Renal pelvis (tissue), 1 donor: ENCODE measurements at regions not wholly inside any gene's neighbourhood (a gene's known extent, or its start where the extent isn't known, plus 50 kb on each side); places are given as distances from the start of the nearest gene placed in this dataset.

Experiments
- DNase-seq: peaks from one replicate; pipeline ENCODE4 v3.0.0-alpha.2; 2013

DNA sequence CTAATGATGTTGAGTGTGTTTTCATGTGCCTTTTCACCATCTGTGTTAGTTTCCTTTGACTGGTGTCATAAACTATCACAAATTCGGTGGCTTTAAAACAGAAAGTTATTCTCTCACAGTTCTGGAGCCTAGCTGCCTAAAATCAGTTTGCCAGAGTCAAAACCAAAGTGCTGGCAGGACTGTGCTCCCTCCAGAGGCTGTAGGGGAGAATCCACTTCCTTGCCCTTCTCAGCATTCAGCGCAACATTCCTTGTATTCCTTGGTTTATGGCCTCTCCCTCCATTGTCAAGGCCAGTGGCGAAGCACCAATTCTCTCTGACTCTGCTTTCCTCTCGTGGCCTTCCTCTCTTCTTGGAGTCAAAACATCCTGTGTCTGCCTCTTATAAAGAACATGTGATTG is 174.2 kb upstream of the PDE3A start:
- no peak for DNase-seq

DNA sequence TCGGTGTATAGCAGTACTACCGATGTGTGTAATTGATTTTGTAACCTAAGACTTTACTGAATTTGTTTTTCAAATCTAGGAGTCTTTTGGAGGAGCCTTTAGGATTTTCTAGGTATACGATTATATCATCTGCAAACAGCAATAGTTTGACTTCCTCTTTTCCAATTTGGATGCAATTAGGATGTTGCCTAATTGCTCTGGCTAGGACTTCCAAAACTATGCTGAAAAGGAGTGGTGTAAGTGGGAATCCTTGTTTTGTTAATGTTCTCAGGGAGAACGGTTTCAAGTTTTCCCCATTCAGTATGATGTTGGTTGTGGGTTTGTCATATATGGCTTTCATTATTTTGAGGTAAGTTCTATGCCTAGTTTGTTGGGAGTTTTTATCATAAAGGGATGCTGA is 171.6 kb upstream of the PDE3A start:
- no peak for DNase-seq

DNA sequence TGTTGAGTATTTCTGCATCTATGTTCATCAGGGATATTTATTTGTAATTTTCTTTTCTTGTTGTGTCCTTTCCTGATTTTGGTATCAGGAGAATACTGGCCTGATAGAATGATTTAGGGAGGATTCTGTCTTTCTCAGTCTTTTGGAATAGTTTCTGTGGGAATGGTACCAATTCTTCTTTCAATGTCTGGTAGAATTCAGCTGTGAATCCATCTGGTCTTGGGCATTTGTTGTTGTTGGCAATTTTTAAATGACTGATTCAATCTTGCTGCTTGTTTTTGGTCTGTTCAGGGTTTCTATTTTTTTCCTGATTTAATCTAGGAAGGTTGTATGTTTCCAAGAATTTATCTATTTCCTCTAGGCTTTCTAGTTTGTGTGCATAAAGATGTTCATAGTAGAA is 170.9 kb upstream of the PDE3A start:
- no peak for DNase-seq

DNA sequence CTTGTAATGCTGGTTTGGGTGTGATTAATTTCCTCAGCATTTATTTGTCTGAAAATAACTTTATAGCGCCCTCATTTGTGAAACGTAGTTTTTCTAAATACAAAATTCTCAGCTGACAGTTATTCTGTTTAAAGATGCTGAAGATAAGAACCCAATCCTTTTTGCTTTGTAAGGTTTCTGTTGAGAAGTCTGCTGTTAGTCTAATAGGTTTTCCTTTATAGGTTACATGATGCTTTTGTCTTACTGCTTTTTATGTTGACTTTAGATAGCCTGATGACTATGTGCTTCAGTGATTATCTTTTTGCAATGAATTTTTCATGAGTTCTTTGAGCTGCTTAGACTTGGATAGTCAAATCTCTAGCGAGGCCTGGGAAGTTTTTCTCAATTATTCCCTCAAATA is 168.6 kb upstream of the PDE3A start:
- DNase-seq, result no peak

DNA sequence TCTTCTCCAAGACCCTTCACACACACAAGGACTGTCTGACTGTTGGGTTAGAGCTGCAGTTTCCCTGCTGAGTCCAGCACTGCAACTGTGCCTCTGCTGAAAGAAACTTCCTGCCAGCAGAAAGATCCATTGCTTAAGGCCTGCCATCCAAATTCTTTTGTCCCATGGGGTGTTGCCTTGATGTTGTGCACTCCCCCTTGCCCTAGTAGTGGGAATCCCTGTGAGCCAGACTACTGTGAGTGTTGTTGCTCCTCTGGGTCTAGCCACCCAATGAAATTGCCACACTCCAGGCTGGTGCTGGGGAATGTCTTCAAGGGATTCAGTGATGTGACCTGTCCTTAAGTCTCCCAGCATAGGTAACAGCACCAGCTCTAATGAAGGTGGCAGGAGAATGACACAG is 166.6 kb upstream of the PDE3A start:
- no peak for DNase-seq

DNA sequence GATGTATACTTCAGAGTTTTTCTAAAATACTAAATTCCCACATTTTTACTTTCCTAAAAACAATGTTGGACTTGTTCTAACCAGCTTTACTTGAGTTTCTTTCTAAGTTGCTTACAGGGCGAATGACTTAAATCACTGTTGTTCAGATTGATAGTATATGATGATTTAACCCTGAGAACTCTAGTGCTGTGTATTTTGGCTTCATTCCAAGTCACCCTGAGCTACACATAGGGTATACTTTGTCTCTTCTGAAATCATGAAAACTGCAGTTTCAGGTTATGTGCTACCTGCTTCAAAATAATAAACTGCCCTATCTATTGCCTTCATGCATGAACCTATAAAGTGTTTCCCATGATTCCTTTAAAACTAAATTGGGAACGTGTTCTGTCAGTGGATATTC is 162.5 kb upstream of the PDE3A start:
- no peak for DNase-seq

DNA sequence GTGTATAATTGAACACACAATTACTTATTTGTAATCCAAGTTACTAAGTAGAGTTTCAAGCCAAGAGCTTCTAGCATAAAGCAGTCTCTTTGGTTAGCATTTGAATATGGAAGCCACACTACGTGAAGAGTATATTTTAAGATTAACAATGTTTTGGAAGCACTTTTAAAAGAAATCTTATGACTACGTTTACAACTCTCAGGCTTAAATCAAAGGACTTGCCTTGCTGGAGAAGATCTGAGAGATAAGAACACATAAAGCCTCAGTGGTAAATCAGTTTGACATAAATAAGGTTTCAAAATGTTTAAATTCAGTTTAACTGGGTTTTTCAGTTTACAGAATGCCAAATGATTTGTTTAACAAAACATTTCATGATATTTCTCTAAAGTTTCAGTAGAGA is 161.9 kb upstream of the PDE3A start:
- no peak for DNase-seq

DNA sequence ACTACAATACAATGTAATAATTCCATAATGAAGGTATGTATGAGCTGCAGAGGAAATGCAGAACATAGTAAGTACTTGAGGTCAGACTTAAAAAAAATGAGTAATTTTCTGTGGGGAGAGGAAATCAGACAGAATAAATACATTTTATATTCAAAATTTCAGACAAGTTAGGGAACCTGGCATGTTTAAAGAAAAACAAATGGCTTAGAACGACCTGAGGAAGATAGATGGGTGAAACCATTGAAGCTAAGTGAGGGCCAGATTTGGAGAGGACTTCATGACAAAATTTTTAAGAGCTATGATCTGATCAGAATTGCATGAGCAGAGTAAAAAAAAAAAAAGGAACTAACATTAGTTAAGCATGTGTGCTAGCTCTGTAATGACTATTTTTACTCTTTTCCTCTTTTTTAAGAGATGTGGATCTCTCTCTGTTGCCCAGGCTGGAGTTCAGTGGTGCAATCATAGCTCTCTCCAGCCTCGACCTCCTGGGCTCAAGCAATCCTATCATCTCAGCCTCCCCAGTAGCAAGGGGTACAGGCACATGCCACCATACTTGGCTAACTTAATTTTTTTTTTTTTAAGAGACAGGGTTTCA is 157.6 kb upstream of the PDE3A start:
- DNase-seq, result no peak

DNA sequence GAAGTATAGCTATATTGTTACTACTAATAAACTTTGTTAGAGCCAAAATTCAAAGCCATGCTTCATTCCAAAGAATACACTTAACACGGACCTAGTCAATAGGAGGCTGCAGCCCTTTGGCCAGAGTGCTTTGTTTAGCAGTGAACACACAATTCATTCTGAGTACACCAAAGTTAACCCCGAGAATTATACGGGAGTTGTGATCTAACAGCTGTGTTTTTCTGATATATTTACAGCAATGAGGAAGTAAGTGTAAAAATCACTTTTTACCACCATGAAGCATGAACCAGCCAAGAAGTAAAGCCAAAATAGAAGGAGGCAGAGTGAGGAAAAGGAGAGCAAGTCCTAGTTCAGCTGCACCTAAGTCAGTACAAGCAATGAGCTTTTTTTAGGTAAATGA is 156.8 kb upstream of the PDE3A start:
- DNase-seq, result no peak

DNA sequence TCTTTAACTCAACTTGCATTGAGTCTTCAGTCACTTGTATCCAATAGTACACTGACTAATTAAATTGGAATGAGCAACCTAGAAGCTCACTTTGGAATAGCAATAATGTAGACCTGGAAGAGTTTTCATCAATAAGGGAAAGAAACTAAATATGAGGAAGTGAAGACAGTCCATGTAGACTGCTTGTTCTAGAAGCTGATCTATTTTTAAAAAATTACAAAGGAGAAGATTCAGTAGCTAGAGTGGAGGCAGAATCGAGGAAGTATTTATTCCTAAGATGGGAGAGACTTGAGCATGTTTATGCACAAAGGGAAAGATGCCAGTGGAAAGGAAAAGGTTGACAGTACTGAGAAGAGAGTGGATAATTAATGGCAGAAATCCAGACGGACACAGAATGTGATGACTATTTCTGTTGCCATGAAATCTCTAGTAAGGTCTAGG is 156.3 kb upstream of the PDE3A start:
- DNase-seq, result no peak

DNA sequence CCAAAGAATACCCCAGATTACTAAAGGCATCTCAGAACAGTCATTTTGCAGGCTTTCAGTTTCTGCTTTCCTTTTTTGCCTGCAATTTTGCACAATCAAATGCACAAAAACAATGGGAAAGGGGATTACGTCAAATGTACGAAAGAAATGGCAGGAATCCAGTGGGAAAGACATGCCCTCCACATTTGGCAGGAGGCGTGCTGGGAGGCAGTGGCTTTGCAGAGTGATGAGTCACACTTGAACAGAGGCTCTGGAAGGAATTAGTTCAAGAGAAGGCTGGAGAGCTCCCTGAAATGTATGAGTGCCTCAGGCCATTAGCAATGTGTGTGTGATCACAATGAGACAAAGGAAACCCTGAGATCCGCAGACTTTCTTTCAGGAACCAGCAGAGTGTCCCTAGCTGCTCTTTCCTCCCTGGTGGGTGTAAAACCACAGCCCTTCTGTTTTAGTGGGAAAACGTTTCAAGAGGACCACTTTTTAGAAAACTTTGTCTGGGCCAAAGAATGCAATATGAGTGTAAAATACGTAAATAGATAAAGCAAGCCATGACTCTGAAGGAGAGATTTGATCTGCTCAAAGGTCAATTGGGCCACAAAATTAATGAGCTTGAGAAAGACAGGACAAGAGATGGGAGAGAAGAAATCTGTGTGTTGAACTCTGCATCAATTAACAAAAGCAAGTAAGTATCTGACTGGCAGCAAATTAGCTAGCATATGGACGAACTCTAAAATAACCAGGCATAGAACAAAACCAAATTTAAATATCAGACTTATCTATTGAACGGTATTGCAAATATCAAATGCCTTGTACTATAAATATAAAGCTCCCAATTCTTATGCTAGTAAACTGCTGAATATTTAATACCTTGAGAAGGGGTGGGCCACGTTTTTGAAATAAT is 155.4 kb upstream of the PDE3A start:
- DNase-seq, result peak; percentile 53

DNA sequence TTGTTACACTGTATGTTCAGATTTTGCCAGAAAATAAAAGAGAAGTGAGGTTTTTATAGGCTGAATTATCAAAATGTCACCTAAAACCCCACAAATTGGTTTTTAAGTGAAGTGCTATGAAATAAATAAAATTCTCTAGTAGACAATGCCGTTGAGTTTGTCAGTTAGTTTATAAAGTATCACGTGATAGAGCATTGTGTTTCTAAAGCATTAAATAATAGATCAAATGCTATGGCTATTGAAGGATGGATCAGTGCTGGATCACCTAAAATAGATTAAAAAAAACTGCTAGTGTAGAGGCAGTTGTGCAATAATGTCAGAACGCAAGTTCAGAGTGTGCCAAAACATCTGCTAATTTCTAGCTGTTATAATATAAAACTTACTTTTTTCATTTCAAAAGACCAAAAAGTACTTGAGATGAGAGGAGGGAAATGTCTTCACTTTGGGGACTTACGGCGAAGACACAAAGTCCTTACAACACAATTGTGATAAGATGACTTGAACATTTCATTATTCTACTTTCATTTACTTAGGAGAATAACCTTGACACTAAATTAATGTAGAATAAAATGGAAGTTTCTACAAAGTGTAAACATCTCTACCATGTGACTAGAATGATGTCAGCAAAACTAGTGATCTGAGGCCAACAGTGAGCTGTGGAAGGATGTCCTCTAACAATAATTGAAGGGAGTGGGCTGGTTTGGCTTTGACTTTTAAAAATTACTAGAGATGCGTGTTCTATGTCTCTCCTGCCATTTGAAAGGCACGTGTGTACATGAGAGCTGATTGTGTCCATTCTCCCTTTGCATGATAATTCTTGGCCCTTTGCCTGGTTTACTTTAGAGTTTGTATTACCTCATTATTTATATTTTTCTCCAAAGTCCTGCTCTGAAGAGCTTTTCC is 154.4 kb upstream of the PDE3A start:
- no peak for DNase-seq

DNA sequence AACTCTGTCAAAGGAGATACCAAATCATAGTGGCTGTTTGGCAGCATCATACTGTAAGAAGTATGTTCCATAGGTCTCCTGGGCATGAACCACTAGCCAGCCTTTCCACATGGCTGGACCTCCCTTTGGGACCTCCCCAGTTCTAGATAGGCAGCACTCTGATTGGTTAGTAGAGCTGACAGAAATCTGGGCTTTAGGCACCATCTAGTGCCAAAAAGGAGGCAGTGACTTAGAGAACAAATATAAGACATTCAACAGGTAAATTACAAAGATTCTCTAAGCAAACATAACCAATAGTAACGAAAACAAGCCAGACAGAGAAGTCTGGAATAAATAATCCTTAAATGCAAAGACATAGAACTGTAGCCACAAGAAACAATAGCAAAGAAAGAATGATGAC is 148.0 kb upstream of the PDE3A start:
- no peak for DNase-seq

DNA sequence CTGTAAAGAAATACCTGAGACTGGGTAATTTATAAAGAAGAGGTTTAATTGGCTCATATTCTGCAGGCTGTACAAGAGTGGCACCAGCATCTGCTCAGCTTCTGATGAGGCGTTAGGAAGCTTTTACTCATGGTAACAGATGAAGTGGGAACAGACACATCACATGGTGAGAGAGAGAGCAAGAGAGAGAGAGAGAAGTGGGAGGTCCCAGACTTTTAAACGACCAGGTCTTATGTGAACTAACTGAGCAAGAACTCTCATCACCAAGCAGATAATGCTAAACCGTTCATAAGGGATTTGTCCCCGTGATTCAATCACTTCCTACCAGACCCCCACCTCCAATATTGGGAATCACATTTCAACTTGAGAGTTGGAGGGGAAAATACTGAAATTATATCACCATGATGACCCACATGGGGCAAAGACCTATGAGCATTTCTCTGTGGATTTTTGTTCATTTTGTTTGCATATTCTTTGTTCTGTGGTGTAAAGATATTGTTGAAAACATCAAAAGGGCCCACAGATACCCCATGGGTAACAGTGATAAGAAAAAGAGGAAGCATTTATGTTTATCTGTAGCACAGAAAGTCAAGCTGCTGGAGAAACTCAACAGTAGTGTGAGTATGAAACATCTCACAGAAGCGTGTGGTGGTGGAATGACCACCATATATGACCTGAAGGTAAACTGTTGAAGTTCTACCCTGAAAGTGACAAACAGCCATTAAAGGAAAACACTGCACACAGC is 135.2 kb upstream of the PDE3A start:
- no peak for DNase-seq

DNA sequence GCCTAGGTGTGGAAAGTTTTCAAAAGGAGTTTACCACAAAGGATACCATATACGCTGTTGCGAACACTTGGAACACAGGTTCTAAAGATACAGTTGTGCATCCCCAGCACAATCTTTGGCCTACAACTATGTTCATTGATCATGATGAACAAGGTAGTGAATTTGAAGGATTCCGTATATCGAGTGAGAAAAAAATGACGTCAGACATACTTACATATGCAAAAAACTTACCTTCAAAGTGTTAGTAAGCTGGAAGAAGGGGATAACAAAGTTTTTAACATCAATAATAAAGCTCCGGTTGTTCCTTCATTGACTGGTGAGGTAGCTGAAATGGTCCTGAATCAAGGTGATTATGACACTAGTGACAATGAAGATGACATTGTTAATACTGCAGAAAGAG is 133.9 kb upstream of the PDE3A start:
- DNase-seq, result no peak

DNA sequence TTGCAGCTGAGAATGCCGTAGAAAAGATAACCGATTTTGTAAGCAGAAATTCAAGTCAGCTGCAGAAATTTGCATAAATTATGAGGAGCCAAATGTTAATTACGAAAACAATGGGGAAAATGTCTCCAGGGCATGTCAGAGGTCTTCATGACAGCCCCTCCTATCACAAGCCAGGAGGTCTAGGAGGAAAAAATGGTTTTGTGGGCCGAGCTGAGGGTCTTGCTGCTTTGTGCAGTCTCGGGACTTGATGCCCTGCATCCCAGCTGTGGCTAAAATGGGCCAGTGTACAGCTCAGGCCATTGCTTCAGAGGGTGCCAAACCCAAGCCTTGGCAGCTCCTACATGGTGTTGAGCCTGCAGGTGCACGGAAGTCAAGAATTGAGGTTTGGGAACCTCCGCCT is 131.2 kb upstream of the PDE3A start:
- no peak for DNase-seq

DNA sequence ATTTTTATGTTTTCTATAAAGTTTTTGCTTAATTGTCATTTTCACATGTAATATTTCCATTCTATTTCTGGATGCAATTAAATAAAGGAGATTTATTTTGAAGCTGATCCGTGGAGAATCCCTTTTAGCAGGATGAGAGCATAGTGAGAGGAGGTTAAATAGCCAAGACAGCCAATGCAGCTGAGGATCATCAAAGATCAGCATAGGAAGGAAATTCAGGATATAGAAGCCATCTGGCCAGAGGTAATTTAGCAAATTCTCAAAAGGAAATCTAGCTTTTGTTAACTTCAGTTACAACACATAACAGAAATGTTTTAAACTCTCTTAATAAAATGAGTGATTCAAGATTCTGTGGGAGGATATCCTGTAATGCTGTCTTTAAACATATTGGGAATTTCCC is 122.8 kb upstream of the PDE3A start:
- no peak for DNase-seq

DNA sequence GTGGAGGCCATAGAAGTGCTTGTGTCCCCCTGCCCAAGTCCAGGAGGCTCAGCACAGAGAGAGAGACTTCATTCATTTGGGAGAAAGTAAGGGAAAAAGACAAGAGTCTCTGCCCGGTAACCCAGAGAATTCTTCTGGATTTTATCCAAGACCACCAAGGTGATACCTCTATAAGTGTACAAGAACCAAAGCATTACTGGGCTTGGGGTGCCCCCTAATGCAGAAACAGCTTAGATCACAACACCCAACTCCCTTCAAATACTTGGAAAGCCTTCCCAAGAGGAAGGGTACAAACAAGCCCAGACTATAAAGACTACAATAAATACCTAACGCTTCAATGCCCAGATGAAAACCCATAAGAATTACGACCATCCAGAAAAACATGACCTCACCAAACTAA is 119.7 kb upstream of the PDE3A start:
- DNase-seq, result no peak

DNA sequence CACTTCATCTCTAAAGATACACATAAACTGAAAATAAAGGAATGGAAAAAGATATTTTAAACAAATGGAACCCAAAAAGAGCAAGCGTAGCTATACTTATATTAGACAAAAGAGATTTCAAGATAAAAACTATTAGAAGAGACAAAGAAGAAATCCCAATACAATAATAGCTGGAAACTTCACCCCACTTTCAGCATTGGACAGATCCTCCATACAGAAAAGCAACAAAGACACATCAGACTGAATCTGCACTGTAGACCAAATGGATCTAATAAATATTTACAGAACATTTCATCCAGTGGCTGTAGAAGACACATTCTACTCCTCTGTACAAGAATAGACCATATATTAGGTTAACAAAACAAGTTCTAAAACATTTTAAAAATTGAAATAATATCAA is 117.6 kb upstream of the PDE3A start:
- DNase-seq, result no peak

DNA sequence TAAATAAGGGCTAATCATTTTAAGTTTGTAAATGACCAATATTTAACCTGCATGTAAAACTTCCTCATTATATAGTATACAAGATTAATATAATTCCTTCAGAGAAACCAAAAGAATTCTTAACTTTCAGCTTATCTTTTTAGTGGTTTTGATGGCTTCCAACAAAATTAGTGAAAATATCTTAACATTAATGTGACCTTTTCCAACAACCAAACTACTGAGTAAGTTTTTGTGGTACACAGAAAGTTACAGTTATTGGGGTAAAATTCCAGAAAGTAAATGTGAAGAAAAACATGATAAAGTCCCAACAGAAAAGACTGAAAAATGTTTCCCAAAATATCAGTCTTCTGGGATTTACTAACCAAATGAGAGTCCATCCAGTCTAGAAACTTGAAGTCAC is 111.0 kb upstream of the PDE3A start:
- DNase-seq, result no peak

DNA sequence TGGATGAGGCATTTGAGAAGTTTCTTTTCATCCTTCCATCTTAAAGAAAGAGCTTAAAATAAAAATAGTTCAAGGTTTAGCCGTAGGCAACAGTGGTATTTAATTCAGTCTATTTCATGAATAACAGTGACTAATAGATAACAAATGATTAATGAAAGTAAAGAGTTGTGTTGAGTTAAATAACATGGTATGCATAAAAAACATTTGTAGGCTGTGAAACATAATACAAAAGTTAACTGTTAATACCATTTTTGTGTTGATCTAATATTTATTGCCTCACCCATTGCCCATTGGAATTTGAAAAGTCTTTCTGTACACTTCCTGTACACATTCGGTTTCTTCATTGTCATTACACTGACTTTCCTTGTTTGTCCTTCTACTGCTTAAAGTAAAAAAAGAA is 108.6 kb upstream of the PDE3A start:
- DNase-seq, result no peak

DNA sequence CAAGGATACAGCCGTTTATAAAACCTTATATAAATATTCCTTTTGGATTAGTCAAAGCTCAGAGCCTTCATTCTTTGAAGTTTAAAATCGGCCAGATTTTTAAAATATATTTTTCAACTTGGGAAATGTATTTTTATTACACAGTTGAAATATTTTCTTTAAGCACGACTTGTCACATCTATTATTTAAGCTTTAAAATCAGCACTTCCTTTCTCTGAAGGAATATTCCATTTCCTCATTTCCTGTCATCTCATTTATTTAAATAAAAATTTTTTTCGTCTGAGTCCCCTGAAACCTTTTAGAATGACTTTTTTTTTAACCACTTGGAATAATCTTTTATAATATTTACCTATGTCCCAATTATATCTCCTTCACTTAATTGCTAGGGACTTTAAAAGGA is 107.5 kb upstream of the PDE3A start:
- no peak for DNase-seq
